ENCODE measurements at regions not wholly inside any gene's neighbourhood (a gene's known extent, or its start where the extent isn't known, plus 50 kb on each side); places are given as distances from the start of the nearest gene placed in this dataset.

DNA sequence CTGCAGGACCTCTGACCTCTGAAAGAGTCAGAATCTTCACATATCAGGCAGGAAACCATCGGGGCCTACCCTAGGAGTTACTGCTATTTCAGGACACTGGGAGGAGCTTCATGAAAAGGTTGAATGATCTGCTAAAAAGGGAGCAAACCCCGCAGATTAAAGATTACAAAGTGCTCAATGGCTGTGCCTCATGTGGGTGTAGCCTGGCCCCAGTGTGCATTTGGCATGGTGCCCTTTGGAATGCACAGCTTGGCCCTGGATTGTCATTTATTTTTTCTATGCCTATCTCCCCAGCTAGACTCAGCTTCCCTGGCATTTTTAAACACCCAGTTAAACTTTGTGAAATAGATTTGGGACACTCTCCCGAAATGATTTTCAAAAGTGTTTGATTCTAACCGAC is 368.5 kb upstream of the SPTLC3 start:
- TF ChIP-seq CTCF (conservative IDR thresholded peaks at IDR 0.05; ENCODE audit: low read depth, low read length): no peak
- TF ChIP-seq EZH2 (IDR thresholded peaks at IDR 0.05; ENCODE audit: low read length, unreplicated experiment): no peak

All from PC-3 (cell line).